NCI-H128 (cell line): ENCODE measurements at regions not wholly inside any gene's neighbourhood (a gene's known extent, or its start where the extent isn't known, plus 50 kb on each side); places are given as distances from the start of the nearest gene placed in this dataset.
"Not testable (repeated sequence)": the region's sequence is repeated elsewhere in the genome, so short reads cannot be mapped to it uniquely, and the experiment has no call there.

Experiments used
- DNase-seq: peaks from one replicate; lab custom pipeline; 2025; ENCODE audit not compliant: unreplicated experiment; lab: John Stamatoyannopoulos, UW

DNA sequence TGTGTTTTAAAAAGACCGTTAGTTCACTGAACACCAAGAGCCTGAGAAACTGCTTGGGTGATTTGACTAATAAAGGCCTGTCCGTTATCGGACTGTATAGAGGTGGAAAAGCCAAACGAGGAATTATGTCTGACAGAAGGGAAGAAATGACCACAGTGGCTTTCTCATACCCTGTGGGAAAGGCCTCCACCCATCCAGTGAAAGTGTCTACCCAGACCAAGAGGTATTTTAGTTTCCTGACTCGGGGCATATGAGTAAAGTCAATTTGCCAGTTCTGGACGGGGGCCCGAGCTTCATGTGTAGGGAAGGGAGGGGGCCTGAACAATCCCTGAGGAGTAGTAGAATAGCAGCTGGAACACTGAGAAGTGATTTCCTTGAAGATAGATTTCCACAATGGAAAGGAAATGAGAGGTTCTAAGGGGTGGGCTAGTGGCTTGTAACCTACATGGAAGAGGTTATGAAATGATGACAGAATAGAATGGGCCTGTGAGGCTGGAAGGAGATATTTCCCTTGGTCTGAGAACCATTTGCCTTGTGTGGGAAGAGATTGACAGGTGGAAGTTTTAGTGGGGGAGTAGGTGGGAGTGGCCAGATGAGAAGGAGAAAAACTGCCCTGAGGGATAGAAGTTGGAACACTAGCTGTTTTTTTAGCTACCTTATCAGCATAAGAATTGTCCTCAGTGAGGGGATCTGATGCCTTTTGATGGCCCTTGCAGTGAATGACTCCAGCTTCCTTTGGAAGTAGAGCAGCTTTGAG is 106.4 kb upstream of the PPM1J start:
- not testable (repeated sequence) for DNase-seq

DNA sequence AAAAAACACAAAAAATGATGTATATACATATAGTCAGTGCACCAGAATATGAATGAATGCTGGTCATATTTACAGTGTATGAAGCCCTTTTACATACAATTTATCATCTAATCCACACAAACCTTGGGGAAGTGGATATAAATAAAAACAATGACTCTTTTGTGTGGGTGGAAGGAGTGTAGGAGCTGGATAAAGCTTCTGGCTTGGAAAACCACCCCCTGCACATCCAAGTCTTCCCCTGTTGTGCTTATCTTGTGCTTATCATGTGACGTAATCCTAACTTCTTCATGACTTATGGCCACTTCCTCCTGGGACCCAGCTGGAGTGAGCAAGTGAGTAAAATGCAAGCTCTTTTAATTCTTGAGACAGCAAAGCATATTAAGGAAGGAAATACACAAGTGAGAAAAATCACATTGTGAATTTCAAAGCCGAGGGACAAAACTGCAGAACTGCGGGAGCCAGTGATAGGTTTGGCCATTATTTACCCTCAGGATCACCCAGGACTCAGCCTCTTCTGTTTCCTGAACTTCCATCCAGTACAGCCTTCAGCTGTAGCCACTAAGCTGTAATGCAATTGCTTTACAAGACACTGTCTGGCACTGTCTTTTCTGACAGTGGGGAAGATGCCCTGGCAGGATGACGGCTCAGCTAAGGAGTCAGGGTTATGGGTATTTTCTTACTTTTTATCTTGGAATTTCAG is 104.0 kb upstream of the PPM1J start:
- DNase-seq = no peak

DNA sequence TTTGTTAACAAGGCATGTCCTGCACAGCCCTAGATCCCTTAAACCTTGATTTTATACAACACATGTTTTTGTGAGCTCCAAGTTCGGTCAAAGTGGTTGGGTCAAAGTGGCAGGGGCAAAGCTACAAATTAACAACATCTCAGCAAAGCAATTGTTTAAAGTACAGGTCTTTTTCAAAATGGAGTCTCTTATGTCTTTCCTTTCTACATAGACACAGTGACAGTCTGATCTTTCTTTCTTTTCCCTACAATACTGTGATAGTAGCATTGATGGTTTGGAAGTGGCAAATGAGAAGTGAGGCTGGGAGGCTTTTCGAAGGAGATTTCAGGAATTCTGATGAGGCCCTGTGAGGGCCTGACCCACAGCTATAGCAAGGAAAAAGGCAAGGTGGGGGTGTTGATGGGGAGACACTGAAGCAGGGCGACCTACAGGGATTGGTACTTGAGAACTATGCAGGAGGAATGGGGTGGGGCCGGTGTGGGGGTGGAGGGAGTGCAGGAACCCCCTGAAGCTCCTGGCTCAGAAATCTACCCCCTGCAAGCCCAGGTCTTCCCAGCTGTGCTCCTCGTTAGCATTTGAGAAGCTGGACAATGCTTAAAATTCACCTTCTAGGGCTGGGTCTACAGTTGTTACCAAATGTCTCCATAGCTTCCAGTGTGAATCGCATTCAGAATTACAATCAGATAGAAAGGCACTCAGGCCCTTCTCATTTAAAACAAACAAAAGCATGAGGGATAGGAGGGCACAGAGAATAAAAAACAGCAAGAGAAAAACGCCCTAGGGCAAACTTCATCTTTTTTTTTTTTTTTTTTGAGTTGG is 102.6 kb upstream of the PPM1J start:
- DNase-seq = no peak

GRCh38 chr1:112815376-112815775 is 100.2 kb upstream of the PPM1J start:
- DNase-seq = no peak

DNA sequence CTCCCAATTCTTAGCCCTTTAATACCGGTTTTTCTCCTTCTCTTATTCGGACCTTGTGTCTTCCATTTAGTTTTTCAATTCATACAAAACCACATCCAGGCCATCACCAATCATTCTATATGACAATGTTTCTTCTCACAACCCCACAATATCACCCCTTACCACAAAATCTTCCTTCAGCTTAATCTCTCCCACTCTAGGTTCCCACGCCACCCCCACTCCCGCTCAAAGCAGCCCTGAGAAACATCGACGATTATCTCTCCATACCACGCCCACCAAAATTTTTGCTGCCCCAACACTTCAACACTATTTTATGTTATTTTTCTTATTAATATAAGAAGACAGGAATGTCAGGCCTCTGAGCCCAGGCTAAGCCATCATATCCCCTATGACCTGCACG is 99.5 kb upstream of the PPM1J start:
- not testable (repeated sequence) for DNase-seq

DNA sequence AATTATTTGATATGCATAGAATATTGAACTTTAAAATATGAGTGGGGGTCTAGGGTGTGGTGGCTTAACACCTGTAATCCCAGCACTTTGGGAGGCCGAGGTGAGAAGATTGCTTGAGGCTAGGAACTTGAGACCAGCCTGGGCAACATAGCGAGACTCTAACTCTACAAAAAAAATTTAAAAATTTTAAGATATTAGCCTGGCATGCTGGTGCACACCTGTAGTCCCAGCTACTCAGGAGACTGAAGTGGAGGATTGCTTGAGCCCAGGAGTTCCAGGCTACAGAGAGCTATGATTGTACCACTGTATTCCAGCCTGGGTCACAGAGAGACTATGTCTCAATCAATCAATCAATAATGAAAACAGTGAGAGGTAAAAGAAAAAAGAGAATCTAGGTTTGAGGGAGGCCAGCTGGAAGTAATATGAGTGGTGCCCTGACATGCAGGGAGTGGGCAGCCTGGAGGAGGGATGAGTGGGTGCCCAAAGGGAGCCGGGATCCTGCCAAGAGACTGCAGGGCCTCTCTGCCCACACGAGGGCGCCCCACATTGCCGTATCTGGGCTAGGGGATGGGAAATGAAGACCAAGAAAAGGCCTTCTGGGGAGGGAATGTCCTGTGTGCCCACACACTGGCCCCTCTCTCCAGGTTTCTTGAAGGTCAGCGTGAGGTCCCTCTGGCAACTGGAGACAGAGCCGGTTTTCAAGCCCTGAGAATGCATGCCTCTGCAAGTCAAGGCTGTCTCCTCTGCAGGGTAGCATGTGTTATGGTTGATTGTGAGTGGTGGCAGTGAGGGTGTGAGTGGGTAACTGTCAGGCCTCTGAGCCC is 93.9 kb upstream of the PPM1J start:
- DNase-seq = peak; percentile 27

DNA sequence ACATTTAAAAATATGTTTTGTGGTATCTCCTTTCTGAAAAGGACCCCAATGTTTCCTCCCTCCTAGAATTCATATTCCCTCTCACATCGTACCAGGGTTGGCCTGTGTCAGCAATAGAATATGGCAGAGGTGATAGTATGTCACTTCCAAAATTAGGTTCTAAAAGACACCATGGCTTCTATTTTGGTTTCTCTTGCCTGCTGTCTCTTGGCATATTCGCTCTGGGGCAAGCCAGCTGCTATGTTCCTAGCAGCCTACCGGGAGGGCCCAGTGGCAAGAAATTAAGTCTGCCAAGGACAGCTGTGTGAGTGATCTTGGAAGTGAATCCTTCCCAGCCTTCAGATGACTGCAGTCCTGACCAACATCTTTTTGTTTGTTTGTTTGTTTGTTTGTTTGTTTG is 92.9 kb upstream of the PPM1J start:
- no peak for DNase-seq

- no peak for DNase-seq
These were observed 92.0 kb upstream of the PPM1J start for GRCh38 chr1:112807117-112807516.

DNA sequence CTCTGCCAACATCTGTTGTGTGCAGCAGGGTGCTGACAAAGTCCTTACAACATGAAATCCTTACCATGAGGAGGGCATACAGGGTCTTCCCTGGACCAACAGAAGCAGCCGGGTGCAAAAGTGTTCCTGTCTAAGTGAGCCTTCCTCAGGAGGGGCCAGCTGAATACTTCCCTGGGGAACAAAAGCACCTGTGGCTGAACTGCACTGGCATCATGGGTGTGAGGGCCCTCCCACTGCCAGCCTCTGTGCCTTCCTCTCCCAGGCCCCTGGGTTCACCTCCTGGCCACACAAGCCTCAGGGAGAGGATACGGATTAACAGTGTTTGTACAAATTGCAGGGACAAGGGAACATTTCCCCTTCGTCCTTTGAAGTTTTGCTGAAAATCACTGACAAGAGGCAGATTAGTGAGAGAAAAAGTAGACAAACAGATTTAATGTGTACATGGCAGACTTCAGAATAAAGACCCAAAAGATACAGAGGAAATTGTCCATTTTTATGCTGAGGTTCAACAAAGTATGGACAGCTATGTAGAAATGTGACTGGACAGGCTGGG is 91.0 kb upstream of the PPM1J start:
- DNase-seq = no peak

- no peak for DNase-seq
These were observed 90.2 kb upstream of the PPM1J start for GRCh38 chr1:112805155-112805853.

DNA sequence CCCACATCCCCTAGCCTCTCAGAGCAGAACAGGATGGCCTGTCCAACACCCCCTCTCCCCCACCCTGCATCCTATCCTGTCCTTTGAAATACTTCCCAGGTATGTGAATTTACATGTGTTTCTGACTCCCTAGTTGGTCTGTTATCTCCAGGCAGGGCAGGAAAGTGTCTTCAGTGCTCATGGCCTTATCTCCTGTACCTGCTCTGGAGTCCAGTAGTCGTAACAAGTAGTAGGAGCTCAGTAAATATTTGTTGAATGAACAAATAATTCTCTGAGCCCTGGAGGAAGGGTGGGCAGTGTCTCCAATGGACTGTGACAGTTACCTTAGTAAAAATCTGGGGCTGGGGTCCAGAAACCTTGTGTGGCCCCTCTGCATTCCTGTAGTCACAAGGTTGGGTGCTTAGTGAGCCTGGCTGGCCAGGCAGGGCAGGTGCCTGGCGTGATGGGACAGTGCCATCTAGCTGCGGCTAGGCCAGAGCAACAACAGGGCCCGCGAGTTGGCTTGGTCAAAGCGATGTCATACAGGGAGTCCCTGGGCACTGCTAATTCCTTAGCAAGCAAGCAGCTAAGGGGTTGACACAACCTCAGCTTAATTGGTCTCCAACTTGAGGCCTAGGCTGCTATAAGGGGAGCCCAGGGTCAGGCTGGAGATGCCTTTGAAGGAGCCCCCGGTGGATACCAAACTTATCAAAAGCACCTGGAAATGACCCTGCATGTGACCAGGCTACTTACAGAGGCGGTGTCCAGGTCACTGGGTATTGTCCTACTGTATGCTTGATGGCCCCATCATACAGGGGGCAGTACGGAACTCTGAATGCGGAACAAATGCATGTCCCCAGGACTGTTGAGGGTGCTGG is 89.0 kb upstream of the PPM1J start:
- DNase-seq = no peak

GRCh38 chr1:112800289-112800688 is 85.2 kb upstream of the PPM1J start:
- DNase-seq = no peak

- DNase-seq = no peak
These were observed 83.2 kb upstream of the PPM1J start for GRCh38 chr1:112798292-112798691.

DNA sequence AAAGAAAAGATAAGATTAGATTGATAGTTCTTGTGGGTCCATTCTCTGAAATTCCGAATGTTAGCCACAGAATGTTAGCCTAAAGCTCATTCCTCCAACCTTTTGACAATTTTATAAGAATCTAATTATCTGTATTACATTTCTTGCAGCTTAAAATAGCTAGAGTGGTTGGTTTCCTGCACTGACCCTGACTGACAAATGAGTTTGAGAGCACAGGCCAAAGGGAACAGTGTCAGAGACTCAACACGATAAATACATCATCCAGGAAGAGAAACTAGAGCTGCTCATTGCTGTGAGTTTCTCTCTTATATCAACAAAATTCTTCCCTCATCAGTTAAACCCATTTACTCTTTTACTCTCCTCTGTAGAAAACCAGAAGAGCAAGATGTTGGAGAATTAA is 82.1 kb upstream of the PPM1J start:
- DNase-seq = no peak

DNA sequence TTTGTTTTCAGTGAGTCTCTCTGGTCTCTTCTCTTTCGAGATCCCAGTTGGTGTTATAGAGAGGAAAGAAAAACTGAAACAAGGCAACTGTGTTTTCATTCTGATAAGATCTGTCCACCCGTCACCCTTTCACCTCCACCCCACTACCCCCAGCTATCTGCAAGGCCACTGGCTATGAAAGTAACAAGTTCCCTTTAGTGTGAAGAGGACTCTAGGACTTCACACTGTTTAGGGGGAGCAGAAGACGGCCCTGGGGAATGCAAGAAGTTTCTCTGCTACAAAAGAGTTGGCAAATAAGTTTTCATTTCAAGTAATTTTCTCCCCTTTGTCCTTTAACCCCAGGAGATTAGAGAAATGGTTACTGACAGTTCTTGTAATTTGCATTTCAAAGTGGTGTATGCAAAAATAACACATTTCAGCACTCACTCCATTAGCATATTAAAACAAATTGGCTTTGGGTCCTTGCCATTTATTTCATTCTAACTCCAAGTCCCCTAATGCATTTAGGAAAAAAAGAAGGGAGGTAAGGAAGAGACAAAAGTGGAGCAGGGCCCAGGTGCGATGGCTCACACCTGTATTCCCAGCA is 79.6 kb upstream of the PPM1J start:
- no peak for DNase-seq

GRCh38 chr1:112793631-112794565 is 78.8 kb upstream of the PPM1J start:
- DNase-seq = no peak

- no peak for DNase-seq
These were observed 76.6 kb upstream of the PPM1J start for GRCh38 chr1:112791723-112792104.
